IMR-90 (cell line): ENCODE measurements at regions not wholly inside any gene's neighbourhood (a gene's known extent, or its start where the extent isn't known, plus 50 kb on each side); places are given as distances from the start of the nearest gene placed in this dataset.

Source experiments
- ATAC-seq: fragments of 200-7000 bp; cut with Tn5 transposase; 2 replicates; pipeline ENCODE4 v1.9.1; 2020; ENCODE audit warnings: low read depth, mild to moderate bottlenecking, moderate library complexity
- BruUV-seq: library from RNA; stranded (reverse); fragments of 400-500 nt; replicated peaks from 2 replicates; lab custom pipeline; 2021; lab: Mats Ljungman, UMichigan
- CTCF ChIA-PET: fragments of 300-600 bp; formaldehyde crosslinking; extraction: SDS; loops from one replicate; lab custom pipeline; 2021; ENCODE audit warnings: antibody characterized with exemption; lab: Yijun Ruan, JAX
- POLR2A ChIA-PET: fragments of 300-600 bp; sonication (Branson Sonifier 250); formaldehyde crosslinking; loops from one replicate; lab custom pipeline; 2022; ENCODE audit warnings: antibody characterized with exemption; ENCODE audit not compliant: unreplicated experiment; lab: Charles Lee
- DNase-seq: peaks from one replicate; pipeline ENCODE4 v3.0.0; 2013
- H2AFZ ChIP-seq: replicated peaks from 2 replicates; pipeline ENCODE3; 2013; ENCODE audit warnings: low read length, mild to moderate bottlenecking; ENCODE audit not compliant: poor library complexity
- H2AK5ac ChIP-seq: 2 replicates; pipeline ENCODE4 v1.6.1; 2013; ENCODE audit warnings: low read depth, low read length, inconsistent platforms
- H2AK9ac ChIP-seq: replicated peaks from 2 replicates; pipeline ENCODE3; 2013; ENCODE audit warnings: mild to moderate bottlenecking, low read depth, low read length, moderate library complexity; ENCODE audit not compliant: poor library complexity
- H2BK120ac ChIP-seq: 2 replicates; pipeline ENCODE4 v1.6.1; 2013; ENCODE audit warnings: low read depth, low read length, inconsistent platforms
- H2BK15ac ChIP-seq: 3 replicates; pipeline ENCODE4 v1.6.1; 2013; ENCODE audit warnings: low read depth, low read length, inconsistent platforms
- H2BK20ac ChIP-seq: 2 replicates; pipeline ENCODE4 v1.6.1; 2013; ENCODE audit warnings: low read depth, mild to moderate bottlenecking, inconsistent platforms, low read length, moderate library complexity
- H2BK5ac ChIP-seq: 2 replicates; pipeline ENCODE4 v1.6.1; 2013; ENCODE audit warnings: mild to moderate bottlenecking, low read depth, low read length, inconsistent platforms; ENCODE audit not compliant: poor library complexity, severe bottlenecking
- H3K14ac ChIP-seq: replicated peaks from 2 replicates; pipeline ENCODE4 v1.6.1; 2013; ENCODE audit warnings: low read depth, low read length, inconsistent platforms
- H3K18ac ChIP-seq: 2 replicates; pipeline ENCODE4 v1.6.1; 2013; ENCODE audit warnings: low read depth, low read length, control low read depth
- H3K23ac ChIP-seq: 2 replicates; pipeline ENCODE4 v1.6.1; 2013; ENCODE audit warnings: low read depth, low read length, inconsistent platforms
- H3K27ac ChIP-seq: 2 replicates; pipeline ENCODE4 v1.5.1; 2013; ENCODE audit warnings: mild to moderate bottlenecking, control low read depth, low read length; ENCODE audit not compliant: insufficient read depth
- H3K27me3 ChIP-seq: 2 replicates; pipeline ENCODE4 v1.6.1; 2013; ENCODE audit warnings: low read length; ENCODE audit not compliant: control insufficient read depth, insufficient read depth
- H3K36me3 ChIP-seq: 2 replicates; pipeline ENCODE4 v1.6.1; 2013; ENCODE audit warnings: low read length, mixed read lengths; ENCODE audit not compliant: control insufficient read depth, insufficient read depth
- H3K4ac ChIP-seq: 2 replicates; pipeline ENCODE4 v1.6.1; 2013; ENCODE audit warnings: low read depth, low read length, inconsistent platforms
- H3K4me1 ChIP-seq: 2 replicates; pipeline ENCODE4 v1.6.1; 2013; ENCODE audit warnings: low read length, mixed read lengths; ENCODE audit not compliant: control insufficient read depth, insufficient read depth
- H3K4me2 ChIP-seq: 2 replicates; pipeline ENCODE4 v1.6.1; 2013; ENCODE audit warnings: low read depth, mild to moderate bottlenecking, control low read depth, low read length, moderate library complexity
- H3K4me3 ChIP-seq: 2 replicates; pipeline ENCODE4 v1.5.1; 2013; ENCODE audit warnings: low read depth, mild to moderate bottlenecking, control low read depth, low read length, moderate library complexity; ENCODE audit not compliant: insufficient read depth
- H3K56ac ChIP-seq: 2 replicates; pipeline ENCODE4 v1.6.1; 2013; ENCODE audit warnings: low read length, inconsistent platforms; ENCODE audit not compliant: insufficient read depth; ENCODE audit errors: extremely low read depth
- H3K79me1 ChIP-seq, 2 experiments: 2 replicates each; pipeline ENCODE4 v1.6.1; 2013; ENCODE audit warnings: low read length in 2 of 2, inconsistent platforms in 1 of 2, low read depth in 1 of 2
- H3K9ac ChIP-seq: 2 replicates; pipeline ENCODE4 v1.6.1; 2013; ENCODE audit warnings: low read depth, low read length, control low read depth
- H3K9me1 ChIP-seq: 2 replicates; pipeline ENCODE4 v1.6.1; 2013; ENCODE audit warnings: low read length, inconsistent platforms; ENCODE audit not compliant: insufficient read depth
- H3K9me3 ChIP-seq: 2 replicates; pipeline ENCODE4 v1.6.1; 2013; ENCODE audit warnings: low read length; ENCODE audit not compliant: control insufficient read depth, insufficient read depth
- H4K20me1 ChIP-seq: 2 replicates; pipeline ENCODE4 v1.6.1; 2013; ENCODE audit warnings: low read length, inconsistent platforms; ENCODE audit not compliant: insufficient read depth
- H4K5ac ChIP-seq: 2 replicates; pipeline ENCODE4 v1.6.1; 2013; ENCODE audit warnings: mild to moderate bottlenecking, low read depth, low read length, control low read depth
- H4K8ac ChIP-seq, 2 experiments: 2 replicates each; pipeline ENCODE4 v1.6.1; 2013; ENCODE audit warnings: low read depth in 2 of 2, low read length in 2 of 2, control low read depth in 1 of 2, inconsistent platforms in 1 of 2
- H4K91ac ChIP-seq: 2 replicates; pipeline ENCODE4 v1.6.1; 2013; ENCODE audit warnings: low read depth, low read length, inconsistent platforms; ENCODE audit not compliant: insufficient read depth
- BHLHE40 ChIP-seq: fragments of 150-350 bp; IDR thresholded peaks from 2 replicates; pipeline ENCODE4 v1.6.1; 2016; ENCODE audit warnings: mild to moderate bottlenecking, low read depth, low read length
- CEBPB ChIP-seq: IDR thresholded peaks from 2 replicates; pipeline ENCODE4 v1.6.1; 2012; ENCODE audit warnings: low read depth, low read length, improper control_type of control experiment
- CHD1 ChIP-seq: IDR thresholded peaks from 2 replicates; pipeline ENCODE4 v1.6.1; 2012; ENCODE audit warnings: low read depth, low read length, improper control_type of control experiment
- FOS ChIP-seq: fragments of 150-350 bp; IDR thresholded peaks from 2 replicates; pipeline ENCODE4 v1.6.1; 2016; ENCODE audit warnings: low read depth, low read length
- MAFK ChIP-seq: IDR thresholded peaks from 2 replicates; pipeline ENCODE4 v1.6.1; 2012; ENCODE audit warnings: low read depth, low read length, improper control_type of control experiment
- MAZ ChIP-seq: IDR thresholded peaks from 2 replicates; pipeline ENCODE4 v1.6.1; 2012; ENCODE audit warnings: low read depth, mild to moderate bottlenecking, low read length, improper control_type of control experiment, moderate library complexity, borderline replicate concordance
- MXI1 ChIP-seq: IDR thresholded peaks from 2 replicates; pipeline ENCODE4 v1.6.1; 2012; ENCODE audit warnings: low read depth, mild to moderate bottlenecking, low read length, moderate library complexity, borderline replicate concordance
- NFE2L2 ChIP-seq: fragments of 150-350 bp; IDR thresholded peaks from 2 replicates; pipeline ENCODE4 v1.6.1; 2016; ENCODE audit warnings: low read depth, mild to moderate bottlenecking, low read length
- POLR2A ChIP-seq: IDR thresholded peaks from 2 replicates; pipeline ENCODE4 v1.6.1; 2012; ENCODE audit warnings: mild to moderate bottlenecking, low read depth, low read length
- RAD21 ChIP-seq: IDR thresholded peaks from 2 replicates; pipeline ENCODE4 v1.6.1; 2012; ENCODE audit warnings: low read length, improper control_type of control experiment
- RCOR1 ChIP-seq: IDR thresholded peaks from 2 replicates; pipeline ENCODE4 v1.6.1; 2012; ENCODE audit warnings: mild to moderate bottlenecking, low read length, improper control_type of control experiment; ENCODE audit not compliant: insufficient replicate concordance
- RFX5 ChIP-seq: IDR thresholded peaks from 2 replicates; pipeline ENCODE4 v1.8.0; 2012; ENCODE audit warnings: low read depth, mild to moderate bottlenecking, low read length, moderate library complexity
- SMC3 ChIP-seq: fragments of 150-350 bp; IDR thresholded peaks from 2 replicates; pipeline ENCODE4 v1.6.1; 2016; ENCODE audit warnings: low read depth, mild to moderate bottlenecking, antibody characterized with exemption, low read length, moderate library complexity
- USF2 ChIP-seq: fragments of 150-350 bp; IDR thresholded peaks from 2 replicates; pipeline ENCODE4 v1.6.1; 2017; ENCODE audit warnings: mild to moderate bottlenecking, antibody characterized with exemption, low read length, low read depth
- WGBS, 2 experiments: methylation state at CpG; one replicate each; pipeline versions ENCODE4 v1.1.5 to v1.1.7; 2013; ENCODE audit warnings: missing lambda C conversion rate in 2 of 2; ENCODE audit not compliant: insufficient read length in 1 of 2; ENCODE audit errors: extremely low coverage in 2 of 2; 5-methylcytosine and 5-hydroxymethylcytosine counted together
- dilution Hi-C: fragments of 300-500 bp; cut with HindIII; formaldehyde crosslinking; loops from one replicate; pipeline ENCODE4 v1.14.3; 2018; ENCODE audit warnings: low sequenced_read_pairs; ENCODE audit not compliant: unreplicated experiment
- in situ Hi-C: fragments of 300-500 bp; cut with MboI; formaldehyde crosslinking; loops from 3 replicates; pipeline ENCODE4 v1.14.3; 2019; ENCODE audit warnings: low sequenced_read_pairs, inconsistent platforms, mixed read lengths
- intact Hi-C: fragments of 100-400 bp; cut with micrococcal nuclease; formaldehyde crosslinking; loops from 2 replicates; pipeline ENCODE4 v1.10.0; 2022
- TF ChIP-seq, protein P1 (sequence below): fragments of 150-350 bp; IDR thresholded peaks from 2 replicates; pipeline ENCODE4 v1.6.1; 2016; ENCODE audit warnings: low read depth, mild to moderate bottlenecking, low read length, moderate library complexity, borderline replicate concordance
- TF ChIP-seq, protein P2 (sequence below): conservative IDR thresholded peaks from 2 replicates; pipeline ENCODE4 v1.5.1; 2012; ENCODE audit warnings: mild to moderate bottlenecking, low read depth, low read length, improper control_type of control experiment

GRCh38 chr2:235191978-235192377 is 240.2 kb downstream of the SH3BP4 start:
- ATAC-seq, result no peak
- ChIA-PET POLR2A (no interaction called here), CTCF (no interaction called here)

More at GRCh38 chr2:235191978-235192377, 240.2 kb downstream of the SH3BP4 start:
- intact Hi-C loops (no loop called here), dilution Hi-C loops (no loop called here), in situ Hi-C loops (no loop called here)
- Histone ChIP-seq H3K9me1 (no peaks in the 10 kb centered on the region), H2BK20ac (no peak overlapping the region), H4K20me1 (no peaks in the 10 kb centered on the region), H2AK5ac (no peak overlapping the region), H3K14ac (no peak overlapping the region), H4K91ac (no peak overlapping the region), H2BK5ac (no peak overlapping the region), H2AK9ac (no peak overlapping the region), H3K36me3 (no peaks in the 10 kb centered on the region), H3K18ac (no peak overlapping the region), H4K8ac (no peak overlapping the region), H3K4me1 (no peaks in the 10 kb centered on the region), H3K79me1 (no peaks in the 10 kb centered on the region), H2BK120ac (no peak overlapping the region), H3K23ac (no peak overlapping the region), H3K9ac (no peak overlapping the region), H2BK15ac (no peak overlapping the region), H3K27me3 (peaks cover 47% of the 10 kb centered on the region), H2AFZ (no peak overlapping the region), H3K4me2 (no peak overlapping the region), H3K4ac (no peak overlapping the region), H3K56ac (no peak overlapping the region), H3K4me3 (no peak overlapping the region), H4K5ac (no peak overlapping the region), H3K27ac (no peak overlapping the region), H3K9me3 (no peaks in the 10 kb centered on the region)
- WGBS, 2 experiments, result 80% methylated on average over 1 of the region's 15 CpGs; no CpG with 5 or more reads in 1 of the 2 experiments
- no TSS peak for BruUV-seq
- TF ChIP-seq, protein P1, sequence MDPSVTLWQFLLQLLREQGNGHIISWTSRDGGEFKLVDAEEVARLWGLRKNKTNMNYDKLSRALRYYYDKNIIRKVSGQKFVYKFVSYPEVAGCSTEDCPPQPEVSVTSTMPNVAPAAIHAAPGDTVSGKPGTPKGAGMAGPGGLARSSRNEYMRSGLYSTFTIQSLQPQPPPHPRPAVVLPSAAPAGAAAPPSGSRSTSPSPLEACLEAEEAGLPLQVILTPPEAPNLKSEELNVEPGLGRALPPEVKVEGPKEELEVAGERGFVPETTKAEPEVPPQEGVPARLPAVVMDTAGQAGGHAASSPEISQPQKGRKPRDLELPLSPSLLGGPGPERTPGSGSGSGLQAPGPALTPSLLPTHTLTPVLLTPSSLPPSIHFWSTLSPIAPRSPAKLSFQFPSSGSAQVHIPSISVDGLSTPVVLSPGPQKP, result no peak
- TF ChIP-seq RAD21, result no peak
- TF ChIP-seq MAFK, result no peak
- TF ChIP-seq, protein P2, sequence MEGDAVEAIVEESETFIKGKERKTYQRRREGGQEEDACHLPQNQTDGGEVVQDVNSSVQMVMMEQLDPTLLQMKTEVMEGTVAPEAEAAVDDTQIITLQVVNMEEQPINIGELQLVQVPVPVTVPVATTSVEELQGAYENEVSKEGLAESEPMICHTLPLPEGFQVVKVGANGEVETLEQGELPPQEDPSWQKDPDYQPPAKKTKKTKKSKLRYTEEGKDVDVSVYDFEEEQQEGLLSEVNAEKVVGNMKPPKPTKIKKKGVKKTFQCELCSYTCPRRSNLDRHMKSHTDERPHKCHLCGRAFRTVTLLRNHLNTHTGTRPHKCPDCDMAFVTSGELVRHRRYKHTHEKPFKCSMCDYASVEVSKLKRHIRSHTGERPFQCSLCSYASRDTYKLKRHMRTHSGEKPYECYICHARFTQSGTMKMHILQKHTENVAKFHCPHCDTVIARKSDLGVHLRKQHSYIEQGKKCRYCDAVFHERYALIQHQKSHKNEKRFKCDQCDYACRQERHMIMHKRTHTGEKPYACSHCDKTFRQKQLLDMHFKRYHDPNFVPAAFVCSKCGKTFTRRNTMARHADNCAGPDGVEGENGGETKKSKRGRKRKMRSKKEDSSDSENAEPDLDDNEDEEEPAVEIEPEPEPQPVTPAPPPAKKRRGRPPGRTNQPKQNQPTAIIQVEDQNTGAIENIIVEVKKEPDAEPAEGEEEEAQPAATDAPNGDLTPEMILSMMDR, result no peak
- TF ChIP-seq NFE2L2, result no peak
- no peak for TF ChIP-seq CHD1
- no peak for TF ChIP-seq SMC3
- TF ChIP-seq CEBPB, result no peak
- TF ChIP-seq RFX5, result no peak
- TF ChIP-seq BHLHE40, result no peak
- TF ChIP-seq POLR2A, result no peak
- TF ChIP-seq FOS, result no peak
- TF ChIP-seq MXI1, result no peak
- TF ChIP-seq RCOR1, result no peak
- TF ChIP-seq MAZ, result no peak
- TF ChIP-seq USF2, result no peak
- no peak for DNase-seq
